ENCODE measurements at regions not wholly inside any gene's neighbourhood (a gene's known extent, or its start where the extent isn't known, plus 50 kb on each side); places are given as distances from the start of the nearest gene placed in this dataset.

DNA sequence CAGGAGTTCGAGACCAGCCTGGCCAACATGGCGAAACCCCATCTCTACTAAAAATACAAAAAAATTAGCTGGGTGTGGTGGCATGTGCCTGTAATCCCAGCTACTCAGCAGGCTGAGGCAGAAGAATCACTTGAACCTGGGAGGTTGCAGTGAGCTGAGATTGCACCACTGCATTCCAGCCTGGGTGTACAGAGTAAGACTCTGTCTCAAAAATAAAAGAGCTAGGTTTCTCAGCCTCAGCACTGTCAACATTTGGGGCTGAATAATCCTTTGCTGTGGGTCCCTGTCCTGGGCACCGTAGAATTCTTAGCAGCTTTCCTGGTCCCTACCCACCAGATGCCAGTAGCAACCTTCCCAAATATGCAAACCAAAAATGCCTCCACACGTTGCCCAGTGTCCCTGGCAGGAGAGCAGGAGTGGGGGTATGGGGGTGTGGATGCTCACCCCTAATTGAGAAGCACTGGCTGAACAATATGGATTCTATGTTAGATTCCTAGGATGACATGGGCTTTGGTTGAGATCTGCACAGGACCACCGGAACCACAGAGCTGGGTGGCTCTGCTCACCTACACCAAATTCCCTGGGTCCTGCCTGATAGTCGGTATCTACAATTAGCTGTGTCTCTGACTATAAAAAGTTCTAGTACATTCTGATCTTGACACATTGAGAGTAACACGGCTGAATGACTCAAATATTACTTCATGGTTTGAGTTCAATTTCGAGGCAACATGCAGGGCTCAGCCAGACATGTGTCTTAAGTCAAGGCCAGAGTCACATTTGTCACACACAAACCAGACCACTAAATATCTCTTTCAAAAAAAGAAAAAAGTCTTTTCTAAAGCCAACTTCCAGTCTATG is 577.0 kb upstream of the MDFIC2 start:
- ATAC-seq, result no peak
- no peak for TF ChIP-seq TCF4 (CRISPR knock-in tag; IDR thresholded peaks at IDR 0.05; ENCODE audit: borderline replicate concordance)
- TF ChIP-seq ZNF70 (CRISPR knock-in tag; IDR thresholded peaks at IDR 0.05), result no peak
- no peak for TF ChIP-seq ZNF8 (CRISPR knock-in tag; IDR thresholded peaks at IDR 0.05)
- no peak for TF ChIP-seq CSDC2 (CRISPR knock-in tag; IDR thresholded peaks at IDR 0.05)
- TF ChIP-seq, protein P1, sequence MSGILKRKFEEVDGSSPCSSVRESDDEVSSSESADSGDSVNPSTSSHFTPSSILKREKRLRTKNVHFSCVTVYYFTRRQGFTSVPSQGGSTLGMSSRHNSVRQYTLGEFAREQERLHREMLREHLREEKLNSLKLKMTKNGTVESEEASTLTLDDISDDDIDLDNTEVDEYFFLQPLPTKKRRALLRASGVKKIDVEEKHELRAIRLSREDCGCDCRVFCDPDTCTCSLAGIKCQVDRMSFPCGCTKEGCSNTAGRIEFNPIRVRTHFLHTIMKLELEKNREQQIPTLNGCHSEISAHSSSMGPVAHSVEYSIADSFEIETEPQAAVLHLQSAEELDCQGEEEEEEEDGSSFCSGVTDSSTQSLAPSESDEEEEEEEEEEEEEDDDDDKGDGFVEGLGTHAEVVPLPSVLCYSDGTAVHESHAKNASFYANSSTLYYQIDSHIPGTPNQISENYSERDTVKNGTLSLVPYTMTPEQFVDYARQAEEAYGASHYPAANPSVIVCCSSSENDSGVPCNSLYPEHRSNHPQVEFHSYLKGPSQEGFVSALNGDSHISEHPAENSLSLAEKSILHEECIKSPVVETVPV (CRISPR knock-in tag; IDR thresholded peaks at IDR 0.05), result no peak
- TF ChIP-seq ARNTL (CRISPR knock-in tag; IDR thresholded peaks at IDR 0.05; ENCODE audit: borderline replicate concordance, low read depth), result no peak
- TF ChIP-seq, protein P2, sequence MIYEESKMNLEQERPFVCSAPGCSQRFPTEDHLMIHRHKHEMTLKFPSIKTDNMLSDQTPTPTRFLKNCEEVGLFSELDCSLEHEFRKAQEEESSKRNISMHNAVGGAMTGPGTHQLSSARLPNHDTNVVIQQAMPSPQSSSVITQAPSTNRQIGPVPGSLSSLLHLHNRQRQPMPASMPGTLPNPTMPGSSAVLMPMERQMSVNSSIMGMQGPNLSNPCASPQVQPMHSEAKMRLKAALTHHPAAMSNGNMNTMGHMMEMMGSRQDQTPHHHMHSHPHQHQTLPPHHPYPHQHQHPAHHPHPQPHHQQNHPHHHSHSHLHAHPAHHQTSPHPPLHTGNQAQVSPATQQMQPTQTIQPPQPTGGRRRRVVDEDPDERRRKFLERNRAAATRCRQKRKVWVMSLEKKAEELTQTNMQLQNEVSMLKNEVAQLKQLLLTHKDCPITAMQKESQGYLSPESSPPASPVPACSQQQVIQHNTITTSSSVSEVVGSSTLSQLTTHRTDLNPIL (CRISPR knock-in tag; IDR thresholded peaks at IDR 0.05; ENCODE audit: low read depth), result no peak
- no peak for TF ChIP-seq ZNF565 (CRISPR knock-in tag; conservative IDR thresholded peaks at IDR 0.05; ENCODE audit: low read depth)

DNA sequence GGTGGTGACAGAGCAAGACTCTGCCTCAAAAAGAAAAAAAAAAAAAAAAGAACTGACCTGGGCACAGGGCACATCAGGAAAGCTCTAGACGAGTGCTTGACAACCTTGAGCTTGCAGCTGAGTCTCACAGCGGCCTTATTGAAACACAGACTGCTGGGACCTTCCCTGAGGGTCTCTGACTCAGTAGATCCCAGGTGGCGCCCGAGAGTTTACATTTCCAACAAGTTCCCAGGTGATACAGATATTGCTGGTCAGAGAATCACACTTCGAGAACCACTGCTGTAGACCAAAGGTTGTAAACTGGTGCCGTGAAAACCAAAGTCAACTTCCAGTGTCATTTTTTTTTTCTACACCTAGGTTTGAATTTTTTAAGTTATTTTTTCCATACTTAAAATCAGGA is 573.2 kb upstream of the MDFIC2 start:
- TF ChIP-seq TCF4 (CRISPR knock-in tag; IDR thresholded peaks at IDR 0.05; ENCODE audit: borderline replicate concordance), result no peak
- TF ChIP-seq ZFP3 (CRISPR knock-in tag; IDR thresholded peaks at IDR 0.05), result no peak
- no peak for TF ChIP-seq GLIS3 (CRISPR knock-in tag; IDR thresholded peaks at IDR 0.05)
- no peak for TF ChIP-seq TOX (CRISPR knock-in tag; IDR thresholded peaks at IDR 0.05; ENCODE audit: borderline replicate concordance)
- TF ChIP-seq PPARA (CRISPR knock-in tag; IDR thresholded peaks at IDR 0.05; ENCODE audit: borderline replicate concordance), result no peak
- no peak for TF ChIP-seq ZNF565 (CRISPR knock-in tag; conservative IDR thresholded peaks at IDR 0.05; ENCODE audit: low read depth)
- no peak for TF ChIP-seq CSDC2 (CRISPR knock-in tag; IDR thresholded peaks at IDR 0.05)
- TF ChIP-seq ZNF8 (CRISPR knock-in tag; IDR thresholded peaks at IDR 0.05), result no peak
- no peak for TF ChIP-seq ZNF70 (CRISPR knock-in tag; IDR thresholded peaks at IDR 0.05)
- TF ChIP-seq ZFP30 (CRISPR knock-in tag; IDR thresholded peaks at IDR 0.05), result no peak
- TF ChIP-seq ISL1 (CRISPR knock-in tag; IDR thresholded peaks at IDR 0.05), result no peak
- no peak for TF ChIP-seq ZC3H10 (CRISPR knock-in tag; IDR thresholded peaks at IDR 0.05)
- TF ChIP-seq, protein P3, sequence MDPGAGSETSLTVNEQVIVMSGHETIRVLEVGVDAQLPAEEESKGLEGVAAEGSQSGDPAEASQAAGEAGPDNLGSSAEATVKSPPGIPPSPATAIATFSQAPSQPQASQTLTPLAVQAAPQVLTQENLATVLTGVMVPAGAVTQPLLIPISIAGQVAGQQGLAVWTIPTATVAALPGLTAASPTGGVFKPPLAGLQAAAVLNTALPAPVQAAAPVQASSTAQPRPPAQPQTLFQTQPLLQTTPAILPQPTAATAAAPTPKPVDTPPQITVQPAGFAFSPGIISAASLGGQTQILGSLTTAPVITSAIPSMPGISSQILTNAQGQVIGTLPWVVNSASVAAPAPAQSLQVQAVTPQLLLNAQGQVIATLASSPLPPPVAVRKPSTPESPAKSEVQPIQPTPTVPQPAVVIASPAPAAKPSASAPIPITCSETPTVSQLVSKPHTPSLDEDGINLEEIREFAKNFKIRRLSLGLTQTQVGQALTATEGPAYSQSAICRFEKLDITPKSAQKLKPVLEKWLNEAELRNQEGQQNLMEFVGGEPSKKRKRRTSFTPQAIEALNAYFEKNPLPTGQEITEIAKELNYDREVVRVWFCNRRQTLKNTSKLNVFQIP (CRISPR knock-in tag; IDR thresholded peaks at IDR 0.05; ENCODE audit: borderline replicate concordance, low read depth), result no peak
- TF ChIP-seq, protein P4, sequence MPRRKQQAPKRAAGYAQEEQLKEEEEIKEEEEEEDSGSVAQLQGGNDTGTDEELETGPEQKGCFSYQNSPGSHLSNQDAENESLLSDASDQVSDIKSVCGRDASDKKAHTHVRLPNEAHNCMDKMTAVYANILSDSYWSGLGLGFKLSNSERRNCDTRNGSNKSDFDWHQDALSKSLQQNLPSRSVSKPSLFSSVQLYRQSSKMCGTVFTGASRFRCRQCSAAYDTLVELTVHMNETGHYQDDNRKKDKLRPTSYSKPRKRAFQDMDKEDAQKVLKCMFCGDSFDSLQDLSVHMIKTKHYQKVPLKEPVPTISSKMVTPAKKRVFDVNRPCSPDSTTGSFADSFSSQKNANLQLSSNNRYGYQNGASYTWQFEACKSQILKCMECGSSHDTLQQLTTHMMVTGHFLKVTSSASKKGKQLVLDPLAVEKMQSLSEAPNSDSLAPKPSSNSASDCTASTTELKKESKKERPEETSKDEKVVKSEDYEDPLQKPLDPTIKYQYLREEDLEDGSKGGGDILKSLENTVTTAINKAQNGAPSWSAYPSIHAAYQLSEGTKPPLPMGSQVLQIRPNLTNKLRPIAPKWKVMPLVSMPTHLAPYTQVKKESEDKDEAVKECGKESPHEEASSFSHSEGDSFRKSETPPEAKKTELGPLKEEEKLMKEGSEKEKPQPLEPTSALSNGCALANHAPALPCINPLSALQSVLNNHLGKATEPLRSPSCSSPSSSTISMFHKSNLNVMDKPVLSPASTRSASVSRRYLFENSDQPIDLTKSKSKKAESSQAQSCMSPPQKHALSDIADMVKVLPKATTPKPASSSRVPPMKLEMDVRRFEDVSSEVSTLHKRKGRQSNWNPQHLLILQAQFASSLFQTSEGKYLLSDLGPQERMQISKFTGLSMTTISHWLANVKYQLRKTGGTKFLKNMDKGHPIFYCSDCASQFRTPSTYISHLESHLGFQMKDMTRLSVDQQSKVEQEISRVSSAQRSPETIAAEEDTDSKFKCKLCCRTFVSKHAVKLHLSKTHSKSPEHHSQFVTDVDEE (CRISPR knock-in tag; IDR thresholded peaks at IDR 0.05), result no peak
- no peak for ATAC-seq

DNA sequence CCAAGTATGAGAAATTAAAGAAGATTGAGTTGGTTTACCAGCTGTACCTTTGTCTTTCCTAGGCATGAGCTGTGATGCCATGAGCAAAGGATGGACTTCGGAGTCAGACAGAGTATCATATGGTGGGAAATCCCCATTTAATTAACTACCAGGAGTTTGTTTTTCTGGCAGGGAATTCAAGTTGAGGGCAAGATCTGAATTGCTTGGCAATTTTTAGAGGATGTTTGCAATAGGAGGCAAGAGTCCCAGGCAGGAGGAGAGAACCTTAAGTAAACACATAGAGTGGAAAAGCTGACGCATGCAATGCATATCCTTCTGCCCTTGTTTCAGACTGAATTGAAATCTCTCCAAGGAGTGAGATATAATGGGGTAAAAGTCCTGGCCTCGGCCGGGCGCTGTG is 569.7 kb upstream of the MDFIC2 start:
- TF ChIP-seq, protein P4 (CRISPR knock-in tag; IDR thresholded peaks at IDR 0.05), result no peak
- ATAC-seq, result no peak
